T-helper 2 cell treated with Interferon-gamma antibody and Interleukin-4, amounts not matched to agents 5 μg/mL and 100 μg/mL, for 36 hours (primary cell): ENCODE measurements at regions not wholly inside any gene's neighbourhood (a gene's known extent, or its start where the extent isn't known, plus 50 kb on each side); places are given as distances from the start of the nearest gene placed in this dataset.

ENCODE experiments used
- DNase-seq: peaks from one replicate; pipeline ENCODE4 v3.0.0; 2021; ENCODE audit warnings: low spot score
- H3K27ac Mint-ChIP-seq: one replicate; pipeline ENCODE4 v1.8.0; 2021; ENCODE audit warnings: mild to moderate bottlenecking, mixed read lengths
- H3K27me3 Mint-ChIP-seq: one replicate; pipeline ENCODE4 v1.8.0; 2021; ENCODE audit warnings: low read depth, mixed read lengths
- H3K36me3 Mint-ChIP-seq: one replicate; pipeline ENCODE4 v1.8.0; 2021; ENCODE audit warnings: low read depth, mixed read lengths
- H3K4me1 Mint-ChIP-seq: one replicate; pipeline ENCODE4 v1.8.0; 2021; ENCODE audit warnings: low read depth, mixed read lengths
- H3K4me3 Mint-ChIP-seq: one replicate; pipeline ENCODE4 v1.8.0; 2022; ENCODE audit warnings: mild to moderate bottlenecking, moderate library complexity, mixed read lengths
- H3K9me3 Mint-ChIP-seq: one replicate; pipeline ENCODE4 v1.8.0; 2021; ENCODE audit warnings: mixed read lengths

- H3K27me3 Mint-ChIP-seq, result peaks cover 2% of the 10 kb centered on the region
- no peak for DNase-seq
- H3K27ac Mint-ChIP-seq, result no peak overlapping the region
- H3K36me3 Mint-ChIP-seq, result no peaks in the 10 kb centered on the region
- no peak overlapping the region for H3K4me3 Mint-ChIP-seq
- no peaks in the 10 kb centered on the region for H3K9me3 Mint-ChIP-seq
- H3K4me1 Mint-ChIP-seq, result peaks cover 3% of the 10 kb centered on the region
Measured at GRCh38 chr13:109541081-109541480, 245.3 kb downstream of the IRS2 start.

GRCh38 chr13:109537584-109537983 is 248.8 kb downstream of the IRS2 start:
- H3K36me3 Mint-ChIP-seq, result no peaks in the 10 kb centered on the region
- no peaks in the 10 kb centered on the region for H3K4me1 Mint-ChIP-seq
- H3K27me3 Mint-ChIP-seq, result peaks cover 3% of the 10 kb centered on the region
- DNase-seq, result no peak
- no peaks in the 10 kb centered on the region for H3K9me3 Mint-ChIP-seq
- no peak overlapping the region for H3K27ac Mint-ChIP-seq
- no peak overlapping the region for H3K4me3 Mint-ChIP-seq

- Mint-ChIP-seq H3K9me3 (no peaks in the 10 kb centered on the region), H3K36me3 (no peaks in the 10 kb centered on the region)
Measured at GRCh38 chr13:109533350-109533749, 253.0 kb downstream of the IRS2 start.

GRCh38 chr13:109529964-109530363 is 256.4 kb downstream of the IRS2 start:
- H3K4me1 Mint-ChIP-seq, result no peaks in the 10 kb centered on the region
- no peak overlapping the region for H3K4me3 Mint-ChIP-seq
- DNase-seq, result no peak
- H3K27ac Mint-ChIP-seq, result no peak overlapping the region
- peaks cover 3% of the 10 kb centered on the region for H3K27me3 Mint-ChIP-seq
- H3K36me3 Mint-ChIP-seq, result no peaks in the 10 kb centered on the region
- H3K9me3 Mint-ChIP-seq, result no peaks in the 10 kb centered on the region

More at GRCh38 chr13:109533350-109533749, 253.0 kb downstream of the IRS2 start:
- no peaks in the 10 kb centered on the region for H3K4me1 Mint-ChIP-seq
- DNase-seq, result no peak
- H3K27me3 Mint-ChIP-seq, result peaks cover 3% of the 10 kb centered on the region
- no peak overlapping the region for H3K27ac Mint-ChIP-seq
- H3K4me3 Mint-ChIP-seq, result no peak overlapping the region

- no peak for DNase-seq
- Mint-ChIP-seq H3K27me3 (no peaks in the 10 kb centered on the region), H3K4me1 (no peaks in the 10 kb centered on the region), H3K9me3 (no peaks in the 10 kb centered on the region), H3K27ac (no peak overlapping the region), H3K4me3 (no peak overlapping the region), H3K36me3 (no peaks in the 10 kb centered on the region)
Measured at GRCh38 chr13:109521719-109522118, 264.7 kb downstream of the IRS2 start.

- Mint-ChIP-seq H3K36me3 (no peaks in the 10 kb centered on the region), H3K27me3 (no peaks in the 10 kb centered on the region), H3K4me1 (no peaks in the 10 kb centered on the region), H3K27ac (no peak overlapping the region), H3K4me3 (no peak overlapping the region), H3K9me3 (no peaks in the 10 kb centered on the region)
- DNase-seq, result no peak
Measured at GRCh38 chr13:109517517-109517916, 268.9 kb downstream of the IRS2 start.

GRCh38 chr13:109516186-109516585 is 270.2 kb downstream of the IRS2 start:
- H3K36me3 Mint-ChIP-seq, result no peaks in the 10 kb centered on the region
- no peaks in the 10 kb centered on the region for H3K9me3 Mint-ChIP-seq
- no peak overlapping the region for H3K27ac Mint-ChIP-seq
- H3K4me3 Mint-ChIP-seq, result no peak overlapping the region
- H3K4me1 Mint-ChIP-seq, result no peaks in the 10 kb centered on the region
- H3K27me3 Mint-ChIP-seq, result no peaks in the 10 kb centered on the region
- no peak for DNase-seq

GRCh38 chr13:109510013-109510412 is 276.4 kb downstream of the IRS2 start:
- no peak for DNase-seq
- Mint-ChIP-seq H3K36me3 (no peaks in the 10 kb centered on the region), H3K27ac (no peak overlapping the region), H3K4me3 (no peak overlapping the region), H3K27me3 (no peaks in the 10 kb centered on the region), H3K4me1 (no peaks in the 10 kb centered on the region), H3K9me3 (no peaks in the 10 kb centered on the region)

GRCh38 chr13:109509154-109509900 is 277.1 kb downstream of the IRS2 start:
- H3K27me3 Mint-ChIP-seq, result no peaks in the 10 kb centered on the region
- DNase-seq, result no peak
- no peaks in the 10 kb centered on the region for H3K9me3 Mint-ChIP-seq
- no peak overlapping the region for H3K4me3 Mint-ChIP-seq
- H3K36me3 Mint-ChIP-seq, result no peaks in the 10 kb centered on the region
- H3K27ac Mint-ChIP-seq, result no peak overlapping the region
- no peaks in the 10 kb centered on the region for H3K4me1 Mint-ChIP-seq

GRCh38 chr13:109500146-109500773 is 286.1 kb downstream of the IRS2 start:
- no peak overlapping the region for H3K27ac Mint-ChIP-seq
- no peaks in the 10 kb centered on the region for H3K9me3 Mint-ChIP-seq
- H3K4me1 Mint-ChIP-seq, result no peaks in the 10 kb centered on the region

GRCh38 chr13:109497917-109498316 is 288.5 kb downstream of the IRS2 start:
- DNase-seq, result no peak
- no peaks in the 10 kb centered on the region for H3K4me1 Mint-ChIP-seq
- H3K9me3 Mint-ChIP-seq, result no peaks in the 10 kb centered on the region
- no peaks in the 10 kb centered on the region for H3K36me3 Mint-ChIP-seq
- H3K4me3 Mint-ChIP-seq, result no peak overlapping the region
- H3K27me3 Mint-ChIP-seq, result no peaks in the 10 kb centered on the region
- no peak overlapping the region for H3K27ac Mint-ChIP-seq

More at GRCh38 chr13:109500146-109500773, 286.1 kb downstream of the IRS2 start:
- Mint-ChIP-seq H3K36me3 (no peaks in the 10 kb centered on the region), H3K4me3 (no peak overlapping the region), H3K27me3 (no peaks in the 10 kb centered on the region)
- DNase-seq, result no peak

GRCh38 chr13:109496216-109496615 is 290.2 kb downstream of the IRS2 start:
- no peak for DNase-seq
- Mint-ChIP-seq H3K27ac (no peak overlapping the region), H3K4me1 (no peaks in the 10 kb centered on the region), H3K9me3 (no peaks in the 10 kb centered on the region), H3K27me3 (no peaks in the 10 kb centered on the region), H3K36me3 (no peaks in the 10 kb centered on the region), H3K4me3 (no peak overlapping the region)

- Mint-ChIP-seq H3K4me3 (no peak overlapping the region), H3K27me3 (no peaks in the 10 kb centered on the region), H3K9me3 (no peaks in the 10 kb centered on the region), H3K27ac (no peak overlapping the region), H3K4me1 (no peaks in the 10 kb centered on the region), H3K36me3 (no peaks in the 10 kb centered on the region)
- DNase-seq, result no peak
Measured at GRCh38 chr13:109494925-109495369, 291.4 kb downstream of the IRS2 start.

- no peaks in the 10 kb centered on the region for H3K9me3 Mint-ChIP-seq
- H3K27me3 Mint-ChIP-seq, result no peaks in the 10 kb centered on the region
- no peak overlapping the region for H3K27ac Mint-ChIP-seq
- no peak overlapping the region for H3K4me3 Mint-ChIP-seq
- H3K36me3 Mint-ChIP-seq, result no peaks in the 10 kb centered on the region
- DNase-seq, result no peak
- H3K4me1 Mint-ChIP-seq, result no peaks in the 10 kb centered on the region
Measured at GRCh38 chr13:109485136-109485794, 301.1 kb downstream of the IRS2 start.
